Tibial nerve (tissue), 4 donors: ENCODE measurements at regions not wholly inside any gene's neighbourhood (a gene's known extent, or its start where the extent isn't known, plus 50 kb on each side); places are given as distances from the start of the nearest gene placed in this dataset.

ENCODE experiments used
- DNase-seq, 2 donors: peaks; one replicate each; pipeline ENCODE4 v3.0.0-alpha.2; 2019; ENCODE audit warnings: low spot score in 2 of 2
- H3K27ac ChIP-seq, 4 donors: fragments of 200-600 bp; sonication (generic) in 3 of 4; one replicate each; pipeline ENCODE4 v1.5.1; 2017 to 2019; ENCODE audit warnings: mild to moderate bottlenecking in 1 of 4
- H3K27me3 ChIP-seq, 2 donors: fragments of 200-600 bp; sonication (generic) in 1 of 2; one replicate each; pipeline versions ENCODE4 v1.5.1 to v1.6.0; 2017 to 2019
- H3K36me3 ChIP-seq, 3 donors: fragments of 200-600 bp; sonication (generic); one replicate each; pipeline ENCODE4 v1.5.1; 2018 to 2019
- H3K4me1 ChIP-seq, 4 donors: fragments of 200-600 bp; sonication (generic) in 3 of 4; one replicate each; pipeline ENCODE4 v1.5.1; 2017 to 2019
- H3K4me3 ChIP-seq, 4 donors: fragments of 200-600 bp; sonication (generic) in 3 of 4; one replicate each; pipeline ENCODE4 v1.5.1; 2017 to 2019; ENCODE audit warnings: mild to moderate bottlenecking in 1 of 4, moderate library complexity in 1 of 4
- H3K9me3 ChIP-seq, 4 donors: fragments of 200-600 bp; sonication (generic) in 3 of 4; one replicate each; pipeline ENCODE4 v1.5.1; 2017 to 2019
- CTCF ChIP-seq, 5 experiments: fragments of 200-600 bp in 3 of 5; fragments of 450-650 bp in 2 of 5; sonication (generic) in 3 of 5; IDR thresholded peaks; one replicate each; pipeline ENCODE4 v1.5.1; 2016 to 2019; ENCODE audit warnings: antibody characterized with exemption in 5 of 5, mild to moderate bottlenecking in 3 of 5, moderate library complexity in 2 of 5
- EP300 ChIP-seq, 2 donors: sonication (generic); formaldehyde crosslinking; IDR thresholded peaks; one replicate each; pipeline ENCODE4 v1.6.1; 2017; ENCODE audit warnings: antibody characterized with exemption in 2 of 2, mild to moderate bottlenecking in 1 of 2
- POLR2A ChIP-seq, 2 donors: fragments of 450-650 bp; IDR thresholded peaks; one replicate each; pipeline ENCODE4 v1.6.1; 2017; ENCODE audit warnings: antibody characterized with exemption in 2 of 2, mild to moderate bottlenecking in 2 of 2, moderate library complexity in 2 of 2
- WGBS, 2 donors: methylation state at CpG; one replicate each; pipeline ENCODE4 v1.1.5; 2018; 5-methylcytosine and 5-hydroxymethylcytosine counted together

- Histone ChIP-seq H3K9me3 (no peaks in the 10 kb centered on the region), H3K4me3 (no peak overlapping the region), H3K27me3 (no peaks in the 10 kb centered on the region), H3K27ac (no peak overlapping the region), H3K36me3 (no peaks in the 10 kb centered on the region), H3K4me1 (no peaks in the 10 kb centered on the region)
- WGBS, 2 donors = 59 to 60% methylated on average over 11 to 12 of the region's 12 CpGs
- no peak for TF ChIP-seq CTCF (IDR thresholded peaks at IDR 0.05)
- no peak for TF ChIP-seq EP300 (IDR thresholded peaks at IDR 0.05)
- TF ChIP-seq POLR2A (IDR thresholded peaks at IDR 0.05) = no peak
- DNase-seq = no peak
Measured at GRCh38 chr10:2284071-2284470, 546.7 kb upstream of the ADARB2 start.

- Histone ChIP-seq H3K27me3 (no peaks in the 10 kb centered on the region), H3K4me3 (no peak overlapping the region), H3K4me1 (no peaks in the 10 kb centered on the region), H3K9me3 (no peaks in the 10 kb centered on the region), H3K27ac (no peak overlapping the region), H3K36me3 (no peaks in the 10 kb centered on the region)
- no peak for DNase-seq
- TF ChIP-seq CTCF (IDR thresholded peaks at IDR 0.05) (no peak), POLR2A (IDR thresholded peaks at IDR 0.05) (no peak), EP300 (IDR thresholded peaks at IDR 0.05) (no peak)
- WGBS, 2 donors = 49 to 51% methylated on average over 7 of the region's 7 CpGs
Measured at GRCh38 chr10:2282202-2282601, 544.9 kb upstream of the ADARB2 start.

- Histone ChIP-seq H3K4me3 (no peak overlapping the region), H3K27ac (no peak overlapping the region), H3K27me3 (no peaks in the 10 kb centered on the region), H3K9me3 (no peaks in the 10 kb centered on the region), H3K36me3 (no peaks in the 10 kb centered on the region), H3K4me1 (no peaks in the 10 kb centered on the region)
- DNase-seq = no peak
- TF ChIP-seq CTCF (IDR thresholded peaks at IDR 0.05) = no peak
- TF ChIP-seq EP300 (IDR thresholded peaks at IDR 0.05) = no peak
- no peak for TF ChIP-seq POLR2A (IDR thresholded peaks at IDR 0.05)
- 86 to 87% methylated on average over 5 of the region's 5 CpGs for WGBS, 2 donors
Measured at GRCh38 chr10:2280713-2281300, 543.5 kb upstream of the ADARB2 start.

- no peak overlapping the region for H3K27ac ChIP-seq
- H3K9me3 ChIP-seq = peaks cover 0 to 5% (median 0%) of the 10 kb centered on the region in 4 donors
- no peak for DNase-seq
- H3K4me1 ChIP-seq = no peaks in the 10 kb centered on the region
- WGBS, 2 donors = 60 to 71% methylated on average over 4 of the region's 4 CpGs
- TF ChIP-seq EP300 (IDR thresholded peaks at IDR 0.05) (no peak), POLR2A (IDR thresholded peaks at IDR 0.05) (no peak), CTCF (IDR thresholded peaks at IDR 0.05) (no peak)
- H3K27me3 ChIP-seq = no peaks in the 10 kb centered on the region
- no peaks in the 10 kb centered on the region for H3K36me3 ChIP-seq
- no peak overlapping the region for H3K4me3 ChIP-seq
Measured at GRCh38 chr10:2279711-2280110, 542.4 kb upstream of the ADARB2 start.

- Histone ChIP-seq H3K36me3 (no peaks in the 10 kb centered on the region), H3K27me3 (no peaks in the 10 kb centered on the region), H3K4me3 (no peak overlapping the region), H3K9me3 (peaks cover 0 to 9% (median 0%) of the 10 kb centered on the region in 4 donors), H3K27ac (no peak overlapping the region), H3K4me1 (no peaks in the 10 kb centered on the region)
- WGBS, 2 donors = 27 to 32% methylated on average over 11 of the region's 11 CpGs
- DNase-seq = no peak
- no peak for TF ChIP-seq EP300 (IDR thresholded peaks at IDR 0.05)
- no peak for TF ChIP-seq POLR2A (IDR thresholded peaks at IDR 0.05)
- no peak for TF ChIP-seq CTCF (IDR thresholded peaks at IDR 0.05)
Measured at GRCh38 chr10:2278363-2278762, 541.0 kb upstream of the ADARB2 start.
